CD4-positive, alpha-beta T cell treated with Interleukin-17A for 4 hours (primary cell): ENCODE measurements at regions not wholly inside any gene's neighbourhood (a gene's known extent, or its start where the extent isn't known, plus 50 kb on each side); places are given as distances from the start of the nearest gene placed in this dataset.

Experiments used
- DNase-seq: peaks from one replicate; pipeline ENCODE4 v3.0.0-alpha.2; 2020; ENCODE audit warnings: mixed read lengths

- DNase-seq, result no peak
These were observed 537.2 kb downstream of the NPHP4 start for GRCh38 chr1:5455056-5455455.

GRCh38 chr1:5453347-5453746 is 538.9 kb downstream of the NPHP4 start:
- no peak for DNase-seq

GRCh38 chr1:5451671-5452070 is 540.6 kb downstream of the NPHP4 start:
- DNase-seq, result no peak

- peak; percentile 48 for DNase-seq
These were observed 543.7 kb downstream of the NPHP4 start for GRCh38 chr1:5448486-5448885.

DNA sequence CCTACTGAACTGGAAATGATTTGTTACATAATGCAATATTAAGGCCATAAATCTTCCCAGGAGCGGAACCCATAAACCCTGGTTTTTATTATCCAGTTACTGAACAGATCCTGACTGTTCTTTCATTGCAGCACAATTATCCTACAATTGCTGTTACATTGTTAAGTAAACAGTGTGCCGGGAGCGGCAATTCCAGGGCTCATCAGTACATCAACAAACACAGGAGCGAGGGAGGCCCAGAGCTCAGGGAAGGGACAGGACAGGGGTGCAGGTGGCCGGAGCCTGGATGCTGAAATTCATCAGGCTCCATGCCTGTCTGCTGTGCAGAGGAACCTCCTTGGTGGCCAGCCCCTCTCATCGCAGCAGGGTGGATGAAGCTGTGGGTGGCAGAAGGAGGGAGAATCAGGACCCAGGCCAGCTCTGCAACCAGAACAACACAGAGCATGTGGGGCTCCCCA is 544.7 kb downstream of the NPHP4 start:
- DNase-seq, result no peak

DNA sequence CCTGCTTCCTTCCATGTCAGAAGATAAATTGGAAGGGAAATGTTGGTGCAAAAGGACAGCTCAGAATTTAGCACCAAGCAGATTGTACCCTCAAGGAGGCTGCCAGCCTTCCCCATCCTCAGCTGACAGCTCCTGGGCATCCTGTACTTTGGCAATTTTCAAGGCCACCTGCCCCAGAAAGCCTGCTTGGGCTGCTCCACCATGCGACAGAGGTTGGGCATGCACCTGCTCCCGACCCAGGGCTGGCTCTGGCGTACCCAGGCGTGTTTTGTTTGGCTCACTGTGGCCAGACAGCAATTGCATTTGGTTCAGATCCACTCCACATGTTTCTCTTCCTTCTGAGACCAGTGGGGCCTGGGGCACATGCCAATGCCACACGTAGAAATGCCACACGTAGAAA is 547.8 kb downstream of the NPHP4 start:
- no peak for DNase-seq

- DNase-seq, result no peak
These were observed 555.4 kb downstream of the NPHP4 start for GRCh38 chr1:5436808-5437207.

- no peak for DNase-seq
These were observed 556.8 kb downstream of the NPHP4 start for GRCh38 chr1:5435414-5435813.

DNA sequence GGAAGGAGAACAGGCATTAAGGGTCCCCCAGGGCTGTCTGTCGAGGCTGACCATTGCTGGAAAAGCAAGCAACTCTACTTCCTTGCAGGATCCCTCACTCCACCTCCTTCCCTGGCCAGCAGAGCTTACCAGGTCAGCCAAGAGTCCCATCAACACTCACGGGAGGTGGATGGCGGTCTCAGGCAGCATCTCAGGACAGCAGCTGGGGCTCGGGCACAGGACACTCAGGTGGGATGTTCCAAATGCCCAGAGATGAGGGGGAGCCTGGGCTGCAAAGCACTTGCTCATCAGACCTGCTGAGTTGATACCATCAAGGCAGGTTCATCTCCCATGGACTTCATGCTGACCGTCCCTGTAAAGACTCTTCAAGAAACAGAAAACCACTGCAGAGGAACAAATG is 559.8 kb downstream of the NPHP4 start:
- no peak for DNase-seq

- no peak for DNase-seq
These were observed 561.1 kb downstream of the NPHP4 start for GRCh38 chr1:5430911-5431697.

DNA sequence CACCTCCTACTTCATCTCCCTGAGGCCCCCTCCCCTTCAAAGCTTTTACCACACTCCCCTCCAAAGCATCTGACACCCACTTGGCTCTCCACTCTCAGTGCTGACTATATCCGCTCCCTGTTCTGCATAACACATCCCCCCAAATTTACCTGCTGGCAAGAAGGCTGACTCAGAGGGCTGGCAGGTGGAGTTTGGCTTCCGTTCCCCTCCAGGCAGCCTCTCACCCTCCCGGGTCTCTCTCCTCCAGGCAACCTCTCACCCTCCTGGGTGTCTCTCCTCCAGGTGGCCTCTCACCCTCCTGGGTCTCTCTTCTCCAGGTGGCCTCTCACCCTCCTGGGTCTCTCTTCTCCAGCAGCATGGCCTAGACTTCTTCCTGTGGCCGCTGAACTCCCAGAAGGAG is 562.1 kb downstream of the NPHP4 start:
- DNase-seq, result no peak

DNA sequence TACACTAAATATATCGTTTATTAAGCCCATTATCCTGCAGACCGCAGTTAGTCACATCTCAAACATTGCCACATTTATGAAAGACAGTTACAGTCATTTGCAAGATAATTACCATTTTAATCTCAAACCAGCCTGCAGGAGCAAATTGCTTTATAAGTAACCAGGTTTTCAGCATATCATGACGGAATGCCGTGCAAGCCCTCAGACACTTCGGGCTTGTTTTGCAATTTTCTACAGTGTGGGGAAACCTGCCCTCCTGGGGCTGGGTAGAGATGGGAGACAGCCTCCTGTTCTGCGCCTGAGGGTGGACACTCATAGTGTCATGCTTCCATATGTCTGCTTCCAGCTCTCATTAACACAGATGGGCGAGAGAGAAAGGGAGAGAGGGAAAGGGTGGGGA is 563.9 kb downstream of the NPHP4 start:
- no peak for DNase-seq

- no peak for DNase-seq
These were observed 565.1 kb downstream of the NPHP4 start for GRCh38 chr1:5427026-5427613.

- DNase-seq, result no peak
These were observed 567.2 kb downstream of the NPHP4 start for GRCh38 chr1:5424802-5425703.

GRCh38 chr1:5423109-5423508 is 569.1 kb downstream of the NPHP4 start:
- peak; percentile 61 for DNase-seq

GRCh38 chr1:5419501-5419900 is 572.7 kb downstream of the NPHP4 start:
- DNase-seq, result no peak

DNA sequence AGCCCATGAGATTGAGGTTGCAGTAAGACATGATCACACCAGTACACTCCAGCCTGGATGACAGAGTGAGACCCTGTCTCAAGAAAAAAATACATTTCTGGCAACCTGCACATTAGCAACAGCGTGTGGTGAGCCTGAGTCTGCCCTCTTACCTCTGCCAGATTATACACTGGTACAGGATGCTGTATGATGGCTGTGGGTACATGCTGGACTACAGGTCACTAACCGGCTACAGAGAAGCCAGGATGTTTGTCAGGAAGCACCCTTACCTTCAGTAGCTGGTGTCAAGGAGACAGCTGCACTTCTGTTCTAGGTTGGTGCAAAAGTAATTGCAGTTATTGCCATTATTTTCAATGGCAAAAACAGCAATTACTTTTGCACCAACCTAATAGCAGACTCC is 575.7 kb downstream of the NPHP4 start:
- no peak for DNase-seq

GRCh38 chr1:5415606-5416005 is 576.6 kb downstream of the NPHP4 start:
- DNase-seq, result no peak

- DNase-seq, result no peak
These were observed 581.6 kb downstream of the NPHP4 start for GRCh38 chr1:5410652-5411051.

DNA sequence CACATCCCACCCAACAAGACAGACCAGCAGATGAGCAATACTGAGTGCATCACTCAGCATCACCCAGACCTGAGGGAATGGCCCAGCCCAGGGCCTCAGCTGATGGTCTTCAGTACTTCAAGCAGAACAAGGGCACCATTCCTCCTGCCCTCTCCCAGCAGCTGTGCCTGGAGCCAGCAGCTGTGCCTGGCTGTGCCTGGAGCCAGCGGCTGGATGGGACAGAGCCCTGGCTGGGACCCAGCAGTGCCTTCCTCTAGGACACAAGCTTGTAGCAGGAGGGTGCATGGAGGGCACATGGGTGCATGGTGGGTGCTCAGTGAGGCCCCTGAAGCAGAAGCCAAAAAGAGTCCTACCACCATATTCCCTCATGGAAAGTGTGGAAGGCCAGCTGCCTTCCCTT is 583.8 kb downstream of the NPHP4 start:
- no peak for DNase-seq

GRCh38 chr1:5405263-5405662 is 587.0 kb downstream of the NPHP4 start:
- DNase-seq, result no peak

GRCh38 chr1:5404412-5405203 is 587.6 kb downstream of the NPHP4 start:
- no peak for DNase-seq

DNA sequence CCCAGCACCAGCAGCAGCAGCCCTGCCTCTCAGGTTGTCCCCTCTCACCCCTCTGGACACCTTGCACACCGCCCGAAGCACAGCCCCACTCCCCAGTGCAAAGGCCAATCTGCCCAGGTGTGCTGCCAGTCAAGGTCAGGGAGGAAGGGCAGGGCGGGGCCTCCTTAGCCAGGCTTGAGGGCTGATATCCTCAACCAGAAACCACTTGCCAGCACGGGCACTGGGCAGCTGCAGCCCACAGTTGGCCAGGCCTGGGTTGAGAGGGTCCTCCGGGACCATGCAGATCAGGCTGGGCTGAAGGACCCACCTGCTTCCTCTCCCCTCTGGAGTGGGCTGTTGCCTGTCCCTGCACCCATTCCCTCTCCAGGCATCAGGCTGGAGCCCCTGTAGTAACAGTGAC is 588.3 kb downstream of the NPHP4 start:
- no peak for DNase-seq
